ENCODE measurements at regions not wholly inside any gene's neighbourhood (a gene's known extent, or its start where the extent isn't known, plus 50 kb on each side); places are given as distances from the start of the nearest gene placed in this dataset.

- TF ChIP-seq ZNF26 (tag by site-specific recombination; IDR thresholded peaks at IDR 0.05) (no peak), ZEB2 (tag by site-specific recombination; IDR thresholded peaks at IDR 0.05) (no peak)
These were observed 109.8 kb downstream of the RFX6 start (continued) for GRCh38 chr6:116986819-116987218.

GRCh38 chr6:116990679-116991078, 113.6 kb downstream of the RFX6 start:
- CTCF ChIA-PET = no interaction called here
- POLR2A ChIA-PET = no interaction called here
- Histone ChIP-seq H3K4me3 (ENCODE audit: low read depth, low read length) (no peak overlapping the region), H3K27ac (ENCODE audit: extremely low read depth, low read depth, low read length) (no peak overlapping the region), H3K9me3 (ENCODE audit: control insufficient read depth, insufficient read depth, low read depth, low read length) (no peaks in the 10 kb centered on the region), H3K4me1 (ENCODE audit: control insufficient read depth, insufficient read depth, low read length) (no peaks in the 10 kb centered on the region), H3K36me3 (ENCODE audit: control insufficient read depth in 2 of 2, insufficient read depth in 1 of 2, low read length in 2 of 2) (no peaks in the 10 kb centered on the region)
- TF ChIP-seq, protein P1, sequence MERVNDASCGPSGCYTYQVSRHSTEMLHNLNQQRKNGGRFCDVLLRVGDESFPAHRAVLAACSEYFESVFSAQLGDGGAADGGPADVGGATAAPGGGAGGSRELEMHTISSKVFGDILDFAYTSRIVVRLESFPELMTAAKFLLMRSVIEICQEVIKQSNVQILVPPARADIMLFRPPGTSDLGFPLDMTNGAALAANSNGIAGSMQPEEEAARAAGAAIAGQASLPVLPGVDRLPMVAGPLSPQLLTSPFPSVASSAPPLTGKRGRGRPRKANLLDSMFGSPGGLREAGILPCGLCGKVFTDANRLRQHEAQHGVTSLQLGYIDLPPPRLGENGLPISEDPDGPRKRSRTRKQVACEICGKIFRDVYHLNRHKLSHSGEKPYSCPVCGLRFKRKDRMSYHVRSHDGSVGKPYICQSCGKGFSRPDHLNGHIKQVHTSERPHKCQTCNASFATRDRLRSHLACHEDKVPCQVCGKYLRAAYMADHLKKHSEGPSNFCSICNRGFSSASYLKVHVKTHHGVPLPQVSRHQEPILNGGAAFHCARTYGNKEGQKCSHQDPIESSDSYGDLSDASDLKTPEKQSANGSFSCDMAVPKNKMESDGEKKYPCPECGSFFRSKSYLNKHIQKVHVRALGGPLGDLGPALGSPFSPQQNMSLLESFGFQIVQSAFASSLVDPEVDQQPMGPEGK (tag by site-specific recombination; IDR thresholded peaks at IDR 0.05) = no peak
- no peak for TF ChIP-seq ZNF175 (tag by site-specific recombination; IDR thresholded peaks at IDR 0.05)
- no peak for TF ChIP-seq ZNF549 (tag by site-specific recombination; IDR thresholded peaks at IDR 0.05)
- TF ChIP-seq, protein P2, sequence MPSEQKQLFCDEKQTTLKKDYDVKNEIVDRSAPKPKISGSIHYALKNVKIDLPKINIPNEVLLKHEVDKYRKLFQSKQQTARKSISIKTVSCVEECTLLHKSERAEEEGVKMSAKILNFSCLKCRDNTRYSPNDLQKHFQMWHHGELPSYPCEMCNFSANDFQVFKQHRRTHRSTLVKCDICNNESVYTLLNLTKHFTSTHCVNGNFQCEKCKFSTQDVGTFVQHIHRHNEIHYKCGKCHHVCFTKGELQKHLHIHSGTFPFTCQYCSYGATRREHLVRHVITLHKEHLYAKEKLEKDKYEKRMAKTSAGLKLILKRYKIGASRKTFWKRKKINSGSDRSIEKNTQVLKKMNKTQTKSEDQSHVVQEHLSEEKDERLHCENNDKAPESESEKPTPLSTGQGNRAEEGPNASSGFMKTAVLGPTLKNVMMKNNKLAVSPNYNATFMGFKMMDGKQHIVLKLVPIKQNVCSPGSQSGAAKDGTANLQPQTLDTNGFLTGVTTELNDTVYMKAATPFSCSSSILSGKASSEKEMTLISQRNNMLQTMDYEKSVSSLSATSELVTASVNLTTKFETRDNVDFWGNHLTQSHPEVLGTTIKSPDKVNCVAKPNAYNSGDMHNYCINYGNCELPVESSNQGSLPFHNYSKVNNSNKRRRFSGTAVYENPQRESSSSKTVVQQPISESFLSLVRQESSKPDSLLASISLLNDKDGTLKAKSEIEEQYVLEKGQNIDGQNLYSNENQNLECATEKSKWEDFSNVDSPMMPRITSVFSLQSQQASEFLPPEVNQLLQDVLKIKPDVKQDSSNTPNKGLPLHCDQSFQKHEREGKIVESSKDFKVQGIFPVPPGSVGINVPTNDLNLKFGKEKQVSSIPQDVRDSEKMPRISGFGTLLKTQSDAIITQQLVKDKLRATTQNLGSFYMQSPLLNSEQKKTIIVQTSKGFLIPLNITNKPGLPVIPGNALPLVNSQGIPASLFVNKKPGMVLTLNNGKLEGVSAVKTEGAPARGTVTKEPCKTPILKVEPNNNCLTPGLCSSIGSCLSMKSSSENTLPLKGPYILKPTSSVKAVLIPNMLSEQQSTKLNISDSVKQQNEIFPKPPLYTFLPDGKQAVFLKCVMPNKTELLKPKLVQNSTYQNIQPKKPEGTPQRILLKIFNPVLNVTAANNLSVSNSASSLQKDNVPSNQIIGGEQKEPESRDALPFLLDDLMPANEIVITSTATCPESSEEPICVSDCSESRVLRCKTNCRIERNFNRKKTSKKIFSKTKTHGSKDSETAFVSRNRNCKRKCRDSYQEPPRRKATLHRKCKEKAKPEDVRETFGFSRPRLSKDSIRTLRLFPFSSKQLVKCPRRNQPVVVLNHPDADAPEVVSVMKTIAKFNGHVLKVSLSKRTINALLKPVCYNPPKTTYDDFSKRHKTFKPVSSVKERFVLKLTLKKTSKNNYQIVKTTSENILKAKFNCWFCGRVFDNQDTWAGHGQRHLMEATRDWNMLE (tag by site-specific recombination; conservative IDR thresholded peaks at IDR 0.05; ENCODE audit: low read depth) = no peak
- TF ChIP-seq ZNF791 (tag by site-specific recombination; IDR thresholded peaks at IDR 0.05) = no peak
- no peak for TF ChIP-seq GLIS2 (tag by site-specific recombination; IDR thresholded peaks at IDR 0.05)
- TF ChIP-seq AEBP2 (tag by site-specific recombination; IDR thresholded peaks at IDR 0.05; ENCODE audit: borderline replicate concordance) = no peak
- no peak for TF ChIP-seq ZNF302 (tag by site-specific recombination; IDR thresholded peaks at IDR 0.05; ENCODE audit: low read depth)
- no peak for TF ChIP-seq ZFP69B (tag by site-specific recombination; IDR thresholded peaks at IDR 0.05)
- no peak for TF ChIP-seq ZNF324 (tag by site-specific recombination; IDR thresholded peaks at IDR 0.05)
- TF ChIP-seq ZFP41 (tag by site-specific recombination; IDR thresholded peaks at IDR 0.05; ENCODE audit: borderline replicate concordance) = no peak

DNA sequence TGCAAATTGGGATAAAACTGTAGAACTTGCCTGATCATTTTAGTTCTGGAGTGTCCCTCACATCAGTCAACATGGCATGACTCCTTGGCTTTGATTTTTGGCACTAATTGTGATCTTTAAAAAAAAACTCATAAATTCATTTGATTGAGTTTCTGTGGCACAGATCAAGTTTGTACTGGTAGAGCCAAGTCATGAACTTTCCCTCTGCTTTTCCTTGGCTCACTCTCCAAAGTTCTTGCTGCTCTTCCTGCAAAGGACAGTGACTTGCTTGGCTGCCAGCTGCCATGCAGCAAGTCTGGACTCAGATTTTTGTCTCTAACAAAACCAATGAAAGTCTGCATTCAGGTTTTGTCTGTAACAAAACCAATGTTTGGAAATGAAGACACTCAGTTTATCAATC, 115.5 kb downstream of the RFX6 start:
- H3K36me3 ChIP-seq (ENCODE audit: control insufficient read depth in 2 of 2, insufficient read depth in 1 of 2, low read length in 2 of 2) = no peaks in the 10 kb centered on the region
- no peak overlapping the region for H3K4me3 ChIP-seq (ENCODE audit: low read depth, low read length)
- TF ChIP-seq ZNF280C (tag by site-specific recombination; IDR thresholded peaks at IDR 0.05) (no peak), ZFP41 (tag by site-specific recombination; IDR thresholded peaks at IDR 0.05; ENCODE audit: borderline replicate concordance) (no peak), ZNF621 (tag by site-specific recombination; IDR thresholded peaks at IDR 0.05) (no peak), ZNF214 (tag by site-specific recombination; IDR thresholded peaks at IDR 0.05; ENCODE audit: borderline replicate concordance) (no peak), ZNF398 (tag by site-specific recombination; IDR thresholded peaks at IDR 0.05) (no peak)
- no peaks in the 10 kb centered on the region for H3K9me3 ChIP-seq (ENCODE audit: control insufficient read depth, insufficient read depth, low read depth, low read length)
- H3K27ac ChIP-seq (ENCODE audit: extremely low read depth, low read depth, low read length) = no peak overlapping the region
- POLR2A ChIA-PET = no interaction called here
- CTCF ChIA-PET = no interaction called here
- H3K4me1 ChIP-seq (ENCODE audit: control insufficient read depth, insufficient read depth, low read length) = no peaks in the 10 kb centered on the region
